HFFc6 (cell line): ENCODE measurements at regions not wholly inside any gene's neighbourhood (a gene's known extent, or its start where the extent isn't known, plus 50 kb on each side); places are given as distances from the start of the nearest gene placed in this dataset.
"Not testable (repeated sequence)": the region's sequence is repeated elsewhere in the genome, so short reads cannot be mapped to it uniquely, and the experiment has no call there.

ENCODE experiments used
- DNase-seq: peaks from one replicate; pipeline ENCODE4 v3.0.0-alpha.2; 2018
- H3K27ac Mint-ChIP-seq: 2 replicates; pipeline ENCODE4 v1.8.0; 2020; ENCODE audit warnings: mild to moderate bottlenecking, mixed read lengths
- H3K27me3 Mint-ChIP-seq: 2 replicates; pipeline ENCODE4 v1.8.0; 2021; ENCODE audit warnings: mild to moderate bottlenecking, moderate library complexity, mixed read lengths; ENCODE audit not compliant: insufficient read depth
- H3K36me3 Mint-ChIP-seq: 2 replicates; pipeline ENCODE4 v1.8.0; 2021; ENCODE audit warnings: low read depth, mixed read lengths
- H3K4me1 Mint-ChIP-seq: 2 replicates; pipeline ENCODE4 v1.8.0; 2020; ENCODE audit warnings: low read depth, mixed read lengths
- H3K4me3 Mint-ChIP-seq: 2 replicates; pipeline ENCODE4 v1.8.0; 2020; ENCODE audit warnings: mild to moderate bottlenecking, moderate library complexity, mixed read lengths
- H3K9me3 Mint-ChIP-seq: 2 replicates; pipeline ENCODE4 v1.8.0; 2020; ENCODE audit warnings: mild to moderate bottlenecking, mixed read lengths

- DNase-seq, H3K27ac Mint-ChIP-seq, H3K9me3 Mint-ChIP-seq, H3K4me1 Mint-ChIP-seq, H3K4me3 Mint-ChIP-seq, H3K36me3 Mint-ChIP-seq, H3K27me3 Mint-ChIP-seq: not testable (repeated sequence)
Measured at GRCh38 chr21:6040095-6040494, 4481.3 kb upstream of the TPTE start.

GRCh38 chr21:6043430-6044275 is 4477.7 kb upstream of the TPTE start:
- not testable (repeated sequence) for H3K4me1 Mint-ChIP-seq, DNase-seq, H3K4me3 Mint-ChIP-seq, H3K9me3 Mint-ChIP-seq, H3K27ac Mint-ChIP-seq, H3K36me3 Mint-ChIP-seq, H3K27me3 Mint-ChIP-seq

GRCh38 chr21:6044695-6045094 is 4476.7 kb upstream of the TPTE start:
- DNase-seq, H3K27ac Mint-ChIP-seq, H3K4me1 Mint-ChIP-seq, H3K36me3 Mint-ChIP-seq, H3K9me3 Mint-ChIP-seq, H3K4me3 Mint-ChIP-seq, H3K27me3 Mint-ChIP-seq: not testable (repeated sequence)

GRCh38 chr21:6049930-6050329 is 4471.5 kb upstream of the TPTE start:
- H3K9me3 Mint-ChIP-seq, H3K27me3 Mint-ChIP-seq, H3K4me1 Mint-ChIP-seq, H3K4me3 Mint-ChIP-seq, DNase-seq, H3K36me3 Mint-ChIP-seq, H3K27ac Mint-ChIP-seq: not testable (repeated sequence)

- DNase-seq, H3K27me3 Mint-ChIP-seq, H3K4me1 Mint-ChIP-seq, H3K4me3 Mint-ChIP-seq, H3K9me3 Mint-ChIP-seq, H3K27ac Mint-ChIP-seq, H3K36me3 Mint-ChIP-seq: not testable (repeated sequence)
Measured at GRCh38 chr21:6052109-6052508, 4469.3 kb upstream of the TPTE start.

GRCh38 chr21:6053145-6053544 is 4468.2 kb upstream of the TPTE start:
- not testable (repeated sequence) for H3K4me1 Mint-ChIP-seq, H3K27me3 Mint-ChIP-seq, H3K27ac Mint-ChIP-seq, H3K4me3 Mint-ChIP-seq, H3K36me3 Mint-ChIP-seq, H3K9me3 Mint-ChIP-seq, DNase-seq

GRCh38 chr21:6058997-6059396 is 4462.4 kb upstream of the TPTE start:
- not testable (repeated sequence) for H3K27ac Mint-ChIP-seq, H3K4me1 Mint-ChIP-seq, H3K4me3 Mint-ChIP-seq, H3K9me3 Mint-ChIP-seq, H3K36me3 Mint-ChIP-seq, DNase-seq, H3K27me3 Mint-ChIP-seq

GRCh38 chr21:6060054-6060681 is 4461.2 kb upstream of the TPTE start:
- DNase-seq, H3K9me3 Mint-ChIP-seq, H3K4me3 Mint-ChIP-seq, H3K27ac Mint-ChIP-seq, H3K27me3 Mint-ChIP-seq, H3K4me1 Mint-ChIP-seq, H3K36me3 Mint-ChIP-seq: not testable (repeated sequence)

- not testable (repeated sequence) for H3K27ac Mint-ChIP-seq, H3K4me1 Mint-ChIP-seq
Measured at GRCh38 chr21:6066320-6066985, 4454.9 kb upstream of the TPTE start.

GRCh38 chr21:6068098-6068831 is 4453.1 kb upstream of the TPTE start:
- not testable (repeated sequence) for H3K4me3 Mint-ChIP-seq, H3K9me3 Mint-ChIP-seq, H3K27ac Mint-ChIP-seq, H3K27me3 Mint-ChIP-seq, H3K36me3 Mint-ChIP-seq, DNase-seq, H3K4me1 Mint-ChIP-seq

More at GRCh38 chr21:6066320-6066985, 4454.9 kb upstream of the TPTE start:
- H3K9me3 Mint-ChIP-seq, H3K36me3 Mint-ChIP-seq, H3K4me3 Mint-ChIP-seq, DNase-seq, H3K27me3 Mint-ChIP-seq: not testable (repeated sequence)

- not testable (repeated sequence) for H3K4me1 Mint-ChIP-seq, H3K9me3 Mint-ChIP-seq, H3K36me3 Mint-ChIP-seq, DNase-seq, H3K27me3 Mint-ChIP-seq, H3K4me3 Mint-ChIP-seq, H3K27ac Mint-ChIP-seq
Measured at GRCh38 chr21:6070213-6070612, 4451.2 kb upstream of the TPTE start.

GRCh38 chr21:6072691-6073090 is 4448.7 kb upstream of the TPTE start:
- not testable (repeated sequence) for H3K36me3 Mint-ChIP-seq, H3K9me3 Mint-ChIP-seq, H3K4me3 Mint-ChIP-seq, DNase-seq, H3K27ac Mint-ChIP-seq, H3K4me1 Mint-ChIP-seq, H3K27me3 Mint-ChIP-seq

- H3K36me3 Mint-ChIP-seq, DNase-seq, H3K4me3 Mint-ChIP-seq, H3K27me3 Mint-ChIP-seq, H3K27ac Mint-ChIP-seq, H3K9me3 Mint-ChIP-seq, H3K4me1 Mint-ChIP-seq: not testable (repeated sequence)
Measured at GRCh38 chr21:6073993-6074705, 4447.2 kb upstream of the TPTE start.
